MCF 10A (cell line): ENCODE measurements at regions not wholly inside any gene's neighbourhood (a gene's known extent, or its start where the extent isn't known, plus 50 kb on each side); places are given as distances from the start of the nearest gene placed in this dataset.

Source experiments
- BruUV-seq: library from RNA; stranded (reverse); fragments of 400-500 nt; replicated peaks from 2 replicates; lab custom pipeline; 2021; lab: Mats Ljungman, UMichigan
- CTCF ChIA-PET: fragments of 300-600 bp; sonication (Branson Sonifier 250); formaldehyde crosslinking; extraction: SDS; loops from one replicate; lab custom pipeline; 2021; ENCODE audit warnings: antibody characterized with exemption, inconsistent platforms; lab: Yijun Ruan, JAX
- POLR2A ChIA-PET: fragments of 300-600, 350-650 bp; sonication (Branson Sonifier 250); formaldehyde crosslinking; extraction: SDS; loops from one replicate; lab custom pipeline; 2020; ENCODE audit warnings: antibody characterized with exemption, inconsistent platforms; lab: Yijun Ruan, JAX
- DNase-seq: peaks from one replicate; pipeline ENCODE4 v3.0.0-alpha.2; 2018; ENCODE audit not compliant: unreplicated experiment
- H3K27ac Mint-ChIP-seq: one replicate; pipeline ENCODE4 v1.8.0; 2022; ENCODE audit warnings: mild to moderate bottlenecking, low read depth, mixed read lengths; ENCODE audit not compliant: unreplicated experiment
- H3K27me3 Mint-ChIP-seq: one replicate; pipeline ENCODE4 v1.8.0; 2022; ENCODE audit warnings: mixed read lengths; ENCODE audit not compliant: insufficient read depth, unreplicated experiment
- H3K36me3 Mint-ChIP-seq: one replicate; pipeline ENCODE4 v1.8.0; 2022; ENCODE audit warnings: mild to moderate bottlenecking, moderate library complexity, mixed read lengths; ENCODE audit not compliant: insufficient read depth, unreplicated experiment
- H3K4me1 Mint-ChIP-seq: one replicate; pipeline ENCODE4 v1.8.0; 2022; ENCODE audit warnings: mixed read lengths; ENCODE audit not compliant: insufficient read depth, unreplicated experiment
- H3K4me3 Mint-ChIP-seq: one replicate; pipeline ENCODE4 v1.8.0; 2022; ENCODE audit warnings: mild to moderate bottlenecking, moderate library complexity, mixed read lengths; ENCODE audit not compliant: unreplicated experiment
- H3K9me3 Mint-ChIP-seq: one replicate; pipeline ENCODE4 v1.8.0; 2022; ENCODE audit warnings: mixed read lengths; ENCODE audit not compliant: unreplicated experiment
- intact Hi-C: fragments of 100-400 bp; cut with micrococcal nuclease; formaldehyde crosslinking; loops from 2 replicates; pipeline ENCODE4 v1.14.1; 2022
- TF ChIP-seq, protein P1 (sequence below): fragments of 200-600 bp; IDR thresholded peaks from one replicate; pipeline ENCODE4 v1.8.0; 2022; ENCODE audit warnings: antibody characterized with exemption, mild to moderate bottlenecking; ENCODE audit not compliant: unreplicated experiment

DNA sequence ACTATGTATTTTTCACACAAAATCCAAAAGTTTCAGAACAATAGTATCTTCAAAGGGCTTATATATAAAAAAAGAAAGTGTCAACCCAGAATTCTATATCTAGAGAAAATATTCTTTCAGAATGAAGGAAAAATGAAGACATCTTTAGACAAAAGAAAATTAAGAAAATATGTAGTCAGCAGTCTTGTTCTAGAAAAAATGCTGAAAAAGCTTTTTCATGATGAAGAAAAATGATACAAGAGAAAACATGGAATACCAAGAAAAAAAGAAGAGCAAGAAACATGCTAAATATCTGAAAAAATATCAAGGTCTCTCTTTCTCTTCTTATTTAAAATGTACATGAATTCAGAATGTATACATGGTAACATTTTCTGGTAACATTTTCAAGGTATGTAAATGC, 816.8 kb upstream of the FAT3 start:
- POLR2A ChIA-PET: no interaction called here
- Mint-ChIP-seq H3K27me3 (no peaks in the 10 kb centered on the region), H3K27ac (no peak overlapping the region), H3K4me3 (no peak overlapping the region), H3K9me3 (no peaks in the 10 kb centered on the region), H3K36me3 (no peaks in the 10 kb centered on the region), H3K4me1 (no peaks in the 10 kb centered on the region)
- BruUV-seq: no TSS peak
- intact Hi-C loops: no loop called here
- CTCF ChIA-PET: interaction anchor here (1.0 kb wide), 1 partner anchor 1478 kb away, joined by 3 read pairs; no protein-coding TSS in a partner anchor
- DNase-seq: no peak
- TF ChIP-seq, protein P1, sequence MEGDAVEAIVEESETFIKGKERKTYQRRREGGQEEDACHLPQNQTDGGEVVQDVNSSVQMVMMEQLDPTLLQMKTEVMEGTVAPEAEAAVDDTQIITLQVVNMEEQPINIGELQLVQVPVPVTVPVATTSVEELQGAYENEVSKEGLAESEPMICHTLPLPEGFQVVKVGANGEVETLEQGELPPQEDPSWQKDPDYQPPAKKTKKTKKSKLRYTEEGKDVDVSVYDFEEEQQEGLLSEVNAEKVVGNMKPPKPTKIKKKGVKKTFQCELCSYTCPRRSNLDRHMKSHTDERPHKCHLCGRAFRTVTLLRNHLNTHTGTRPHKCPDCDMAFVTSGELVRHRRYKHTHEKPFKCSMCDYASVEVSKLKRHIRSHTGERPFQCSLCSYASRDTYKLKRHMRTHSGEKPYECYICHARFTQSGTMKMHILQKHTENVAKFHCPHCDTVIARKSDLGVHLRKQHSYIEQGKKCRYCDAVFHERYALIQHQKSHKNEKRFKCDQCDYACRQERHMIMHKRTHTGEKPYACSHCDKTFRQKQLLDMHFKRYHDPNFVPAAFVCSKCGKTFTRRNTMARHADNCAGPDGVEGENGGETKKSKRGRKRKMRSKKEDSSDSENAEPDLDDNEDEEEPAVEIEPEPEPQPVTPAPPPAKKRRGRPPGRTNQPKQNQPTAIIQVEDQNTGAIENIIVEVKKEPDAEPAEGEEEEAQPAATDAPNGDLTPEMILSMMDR: no peak

DNA sequence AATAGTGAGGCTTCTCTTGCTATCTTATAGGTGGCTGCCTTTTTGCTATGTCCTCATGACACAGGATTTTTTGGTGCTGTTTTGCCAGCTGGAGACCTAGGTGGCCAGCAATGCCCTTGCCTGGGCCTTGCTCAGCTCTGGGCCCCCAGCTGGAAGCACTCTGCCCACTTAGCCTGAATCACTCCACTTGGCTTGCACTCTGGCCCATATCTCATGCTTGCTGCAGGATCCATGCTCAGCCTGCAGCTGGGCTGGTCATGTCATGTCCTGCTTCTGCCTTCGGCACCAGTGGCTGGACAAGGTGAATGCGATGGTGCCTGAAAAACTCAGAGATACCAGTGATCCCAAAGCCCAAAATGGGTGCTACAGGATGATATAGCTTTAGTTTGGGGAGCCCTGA, 818.6 kb upstream of the FAT3 start:
- Mint-ChIP-seq H3K36me3 (no peaks in the 10 kb centered on the region), H3K4me3 (no peak overlapping the region), H3K9me3 (no peaks in the 10 kb centered on the region), H3K27me3 (no peaks in the 10 kb centered on the region), H3K4me1 (no peaks in the 10 kb centered on the region), H3K27ac (no peak overlapping the region)
- TF ChIP-seq, protein P1: no peak
- POLR2A ChIA-PET: no interaction called here
- no peak for DNase-seq
- CTCF ChIA-PET: interaction anchor here (1.4 kb wide), 1 partner anchor 13 kb away, joined by 4 read pairs; no protein-coding TSS in a partner anchor
- intact Hi-C loops: no loop called here
- BruUV-seq: no TSS peak

DNA sequence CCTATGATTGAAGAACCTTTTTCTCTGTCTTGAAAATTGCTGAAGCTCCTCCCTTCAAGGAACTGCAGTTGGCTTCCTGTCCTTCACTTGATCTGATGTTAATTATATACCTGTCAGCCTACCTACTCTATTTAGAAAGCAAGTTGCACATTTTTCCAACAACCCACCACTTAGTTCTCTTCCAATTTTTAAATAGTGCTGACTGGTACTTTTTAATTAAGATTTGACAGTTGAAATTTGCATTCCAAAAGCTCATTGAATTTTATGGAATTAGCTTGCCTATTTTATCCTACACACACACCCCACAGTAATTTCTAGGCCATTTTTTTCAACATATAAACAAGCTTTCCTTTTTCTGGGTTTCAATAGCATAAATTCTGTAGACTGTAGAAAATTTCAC, 820.3 kb upstream of the FAT3 start:
- intact Hi-C loops: no loop called here
- no peak for DNase-seq
- BruUV-seq: no TSS peak
- POLR2A ChIA-PET: no interaction called here
- Mint-ChIP-seq H3K4me3 (no peak overlapping the region), H3K36me3 (no peaks in the 10 kb centered on the region), H3K27ac (no peak overlapping the region), H3K9me3 (no peaks in the 10 kb centered on the region), H3K4me1 (no peaks in the 10 kb centered on the region), H3K27me3 (no peaks in the 10 kb centered on the region)
- CTCF ChIA-PET: interaction anchor here (0.6 kb wide), 1 partner anchor 392 kb away, joined by 3 read pairs; no protein-coding TSS in a partner anchor
- TF ChIP-seq, protein P1: no peak

DNA sequence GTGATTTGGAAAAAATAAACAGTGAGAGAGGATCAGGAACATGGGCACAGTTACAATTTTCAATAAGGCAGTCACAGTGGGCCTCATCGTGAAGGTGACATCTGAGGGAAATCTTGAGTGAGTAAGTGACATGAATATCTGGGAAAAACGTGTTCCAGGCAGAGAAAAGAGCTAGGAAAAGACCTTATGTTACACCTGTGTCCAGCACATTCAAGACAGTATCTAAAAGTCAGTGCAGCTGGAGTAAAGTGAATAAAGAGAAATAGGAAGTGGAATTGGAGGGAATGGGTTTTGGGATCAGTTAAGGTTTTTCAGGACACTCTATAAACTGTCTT, 827.5 kb upstream of the FAT3 start:
- BruUV-seq: no TSS peak
- POLR2A ChIA-PET: no interaction called here
- CTCF ChIA-PET: interaction anchor here (0.6 kb wide), 1 partner anchor 96 kb away, joined by 4 read pairs; no protein-coding TSS in a partner anchor
- DNase-seq: no peak
- Mint-ChIP-seq H3K9me3 (no peaks in the 10 kb centered on the region), H3K4me3 (no peak overlapping the region), H3K27me3 (no peaks in the 10 kb centered on the region), H3K27ac (no peak overlapping the region), H3K4me1 (no peaks in the 10 kb centered on the region), H3K36me3 (no peaks in the 10 kb centered on the region)
- intact Hi-C loops: no loop called here
- TF ChIP-seq, protein P1: no peak
